Esophagus squamous epithelium (tissue), 4 donors: ENCODE measurements at regions not wholly inside any gene's neighbourhood (a gene's known extent, or its start where the extent isn't known, plus 50 kb on each side); places are given as distances from the start of the nearest gene placed in this dataset.

Experiments used
- POLR2A ChIP-seq, 4 donors: fragments of 450-650 bp; IDR thresholded peaks; one replicate each; pipeline ENCODE4 v1.6.1; 2017; ENCODE audit warnings: antibody characterized with exemption in 4 of 4, mild to moderate bottlenecking in 4 of 4, moderate library complexity in 3 of 4
- TF ChIP-seq, protein P1 (sequence below), 6 experiments: fragments of 450-650 bp in 4 of 6; fragments of 200-600 bp in 2 of 6; sonication (generic) in 2 of 6; IDR thresholded peaks; one replicate each; pipeline ENCODE4 v1.5.1; 2016 to 2019; ENCODE audit warnings: antibody characterized with exemption in 6 of 6, mild to moderate bottlenecking in 4 of 6, moderate library complexity in 4 of 6

- TF ChIP-seq, protein P1, sequence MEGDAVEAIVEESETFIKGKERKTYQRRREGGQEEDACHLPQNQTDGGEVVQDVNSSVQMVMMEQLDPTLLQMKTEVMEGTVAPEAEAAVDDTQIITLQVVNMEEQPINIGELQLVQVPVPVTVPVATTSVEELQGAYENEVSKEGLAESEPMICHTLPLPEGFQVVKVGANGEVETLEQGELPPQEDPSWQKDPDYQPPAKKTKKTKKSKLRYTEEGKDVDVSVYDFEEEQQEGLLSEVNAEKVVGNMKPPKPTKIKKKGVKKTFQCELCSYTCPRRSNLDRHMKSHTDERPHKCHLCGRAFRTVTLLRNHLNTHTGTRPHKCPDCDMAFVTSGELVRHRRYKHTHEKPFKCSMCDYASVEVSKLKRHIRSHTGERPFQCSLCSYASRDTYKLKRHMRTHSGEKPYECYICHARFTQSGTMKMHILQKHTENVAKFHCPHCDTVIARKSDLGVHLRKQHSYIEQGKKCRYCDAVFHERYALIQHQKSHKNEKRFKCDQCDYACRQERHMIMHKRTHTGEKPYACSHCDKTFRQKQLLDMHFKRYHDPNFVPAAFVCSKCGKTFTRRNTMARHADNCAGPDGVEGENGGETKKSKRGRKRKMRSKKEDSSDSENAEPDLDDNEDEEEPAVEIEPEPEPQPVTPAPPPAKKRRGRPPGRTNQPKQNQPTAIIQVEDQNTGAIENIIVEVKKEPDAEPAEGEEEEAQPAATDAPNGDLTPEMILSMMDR (IDR thresholded peaks at IDR 0.05): no peak
- TF ChIP-seq POLR2A (IDR thresholded peaks at IDR 0.05): no peak
Observed at GRCh38 chr19:27618006-27618405, 1594.9 kb downstream of the UQCRFS1 start.
